Nephron (organoid): ENCODE measurements at regions not wholly inside any gene's neighbourhood (a gene's known extent, or its start where the extent isn't known, plus 50 kb on each side); places are given as distances from the start of the nearest gene placed in this dataset.

Source experiments
- H3K27ac Mint-ChIP-seq, 3 experiments: 2 replicates each; pipeline ENCODE4 v1.8.0; 2020; ENCODE audit warnings: mixed read lengths in 3 of 3, mild to moderate bottlenecking in 2 of 3, moderate library complexity in 1 of 3
- H3K27me3 Mint-ChIP-seq: 2 replicates; pipeline ENCODE4 v1.8.0; 2021; ENCODE audit warnings: low read depth, mild to moderate bottlenecking, moderate library complexity, mixed read lengths
- H3K36me3 Mint-ChIP-seq: 2 replicates; pipeline ENCODE4 v1.8.0; 2020; ENCODE audit warnings: low read depth, mixed read lengths
- H3K4me1 Mint-ChIP-seq: 2 replicates; pipeline ENCODE4 v1.8.0; 2020; ENCODE audit warnings: mixed read lengths
- H3K4me3 Mint-ChIP-seq, 3 experiments: 2 replicates each; pipeline ENCODE4 v1.8.0; 2020; ENCODE audit warnings: mild to moderate bottlenecking in 3 of 3, mixed read lengths in 3 of 3, moderate library complexity in 2 of 3
- H3K9me3 Mint-ChIP-seq: 2 replicates; pipeline ENCODE4 v1.8.0; 2020; ENCODE audit warnings: mixed read lengths
- TF ChIP-seq, protein P1 (sequence below), 3 experiments: fragments of 200-600 bp; sonication (generic); IDR thresholded peaks; one replicate each; pipeline ENCODE4 v1.5.0; 2021; ENCODE audit warnings: antibody characterized with exemption in 3 of 3; ENCODE audit not compliant: unreplicated experiment in 3 of 3

DNA sequence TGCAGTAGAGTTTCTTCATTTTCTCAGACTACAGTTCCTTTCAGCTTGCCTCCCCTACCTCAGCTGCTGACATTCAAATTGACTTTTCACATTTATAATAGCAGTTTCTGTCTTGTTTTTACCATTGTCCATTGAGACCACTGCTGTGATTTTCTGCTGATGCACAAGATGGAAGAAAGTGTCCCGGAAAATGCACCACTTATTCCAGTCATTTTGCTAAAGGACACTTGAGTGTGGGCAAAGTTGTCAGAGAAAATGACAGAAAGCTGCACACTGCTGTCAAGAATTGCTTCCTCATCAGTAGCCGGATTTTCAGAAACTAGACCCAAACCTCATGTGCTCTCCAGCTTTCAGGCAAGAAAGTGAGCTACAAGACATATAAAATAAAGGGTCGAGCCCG, 546.2 kb upstream of the SETBP1 start:
- TF ChIP-seq, protein P1, sequence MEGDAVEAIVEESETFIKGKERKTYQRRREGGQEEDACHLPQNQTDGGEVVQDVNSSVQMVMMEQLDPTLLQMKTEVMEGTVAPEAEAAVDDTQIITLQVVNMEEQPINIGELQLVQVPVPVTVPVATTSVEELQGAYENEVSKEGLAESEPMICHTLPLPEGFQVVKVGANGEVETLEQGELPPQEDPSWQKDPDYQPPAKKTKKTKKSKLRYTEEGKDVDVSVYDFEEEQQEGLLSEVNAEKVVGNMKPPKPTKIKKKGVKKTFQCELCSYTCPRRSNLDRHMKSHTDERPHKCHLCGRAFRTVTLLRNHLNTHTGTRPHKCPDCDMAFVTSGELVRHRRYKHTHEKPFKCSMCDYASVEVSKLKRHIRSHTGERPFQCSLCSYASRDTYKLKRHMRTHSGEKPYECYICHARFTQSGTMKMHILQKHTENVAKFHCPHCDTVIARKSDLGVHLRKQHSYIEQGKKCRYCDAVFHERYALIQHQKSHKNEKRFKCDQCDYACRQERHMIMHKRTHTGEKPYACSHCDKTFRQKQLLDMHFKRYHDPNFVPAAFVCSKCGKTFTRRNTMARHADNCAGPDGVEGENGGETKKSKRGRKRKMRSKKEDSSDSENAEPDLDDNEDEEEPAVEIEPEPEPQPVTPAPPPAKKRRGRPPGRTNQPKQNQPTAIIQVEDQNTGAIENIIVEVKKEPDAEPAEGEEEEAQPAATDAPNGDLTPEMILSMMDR (IDR thresholded peaks at IDR 0.05; ENCODE audit: unreplicated experiment in 3 of 3), result no peak
- Mint-ChIP-seq H3K27me3 (no peaks in the 10 kb centered on the region), H3K4me3 (no peak overlapping the region), H3K27ac (peak overlapping the region in 1 of 3 experiments; percentile 15), H3K9me3 (peaks cover 9% of the 10 kb centered on the region), H3K4me1 (peaks cover 28% of the 10 kb centered on the region), H3K36me3 (no peaks in the 10 kb centered on the region)

DNA sequence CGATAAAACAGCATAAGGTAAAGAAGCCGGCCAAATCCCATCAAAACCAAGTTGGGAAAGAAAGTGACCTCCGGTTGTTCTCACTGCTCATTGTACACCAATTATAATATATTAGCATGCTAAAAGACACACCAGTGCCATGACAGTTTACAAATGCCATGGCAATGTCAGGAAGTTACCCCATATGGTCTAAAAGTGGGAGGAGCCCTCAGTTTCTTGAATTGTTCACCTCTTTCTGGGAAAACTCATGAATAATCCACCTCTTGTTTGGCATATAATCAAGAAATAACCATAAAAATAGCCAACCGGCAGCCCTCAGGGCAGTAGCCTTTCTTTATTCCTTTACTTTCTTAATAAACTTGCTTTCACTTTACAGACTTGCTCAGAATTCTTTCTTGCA, 544.9 kb upstream of the SETBP1 start:
- Mint-ChIP-seq H3K9me3 (peaks cover 9% of the 10 kb centered on the region), H3K4me1 (peaks cover 23% of the 10 kb centered on the region), H3K36me3 (no peaks in the 10 kb centered on the region), H3K27ac (no peak overlapping the region), H3K4me3 (no peak overlapping the region), H3K27me3 (no peaks in the 10 kb centered on the region)
- TF ChIP-seq, protein P1 (IDR thresholded peaks at IDR 0.05; ENCODE audit: unreplicated experiment in 3 of 3), result no peak

DNA sequence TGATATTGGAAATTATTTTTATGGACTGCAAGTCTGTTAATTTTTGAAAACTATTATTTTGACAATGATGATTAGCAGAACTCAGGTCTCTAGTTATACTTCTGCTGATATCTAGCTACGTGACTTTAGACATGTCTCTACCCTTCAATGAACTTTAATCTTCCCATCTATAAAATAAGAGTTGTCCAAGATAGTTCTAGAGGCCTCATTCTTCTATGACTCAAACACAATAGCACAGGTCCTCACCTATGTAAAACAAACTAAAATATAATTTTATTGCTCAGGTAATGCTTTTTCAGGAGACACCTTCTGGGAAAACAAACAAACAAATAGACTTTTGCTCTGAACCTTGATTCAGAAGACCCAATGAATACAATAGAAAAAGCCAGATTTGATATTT, 544.4 kb upstream of the SETBP1 start:
- Mint-ChIP-seq H3K36me3 (no peaks in the 10 kb centered on the region), H3K9me3 (peaks cover 9% of the 10 kb centered on the region), H3K27ac (no peak overlapping the region), H3K4me1 (peaks cover 19% of the 10 kb centered on the region), H3K4me3 (no peak overlapping the region), H3K27me3 (no peaks in the 10 kb centered on the region)
- TF ChIP-seq, protein P1 (IDR thresholded peaks at IDR 0.05; ENCODE audit: unreplicated experiment in 3 of 3), result no peak

DNA sequence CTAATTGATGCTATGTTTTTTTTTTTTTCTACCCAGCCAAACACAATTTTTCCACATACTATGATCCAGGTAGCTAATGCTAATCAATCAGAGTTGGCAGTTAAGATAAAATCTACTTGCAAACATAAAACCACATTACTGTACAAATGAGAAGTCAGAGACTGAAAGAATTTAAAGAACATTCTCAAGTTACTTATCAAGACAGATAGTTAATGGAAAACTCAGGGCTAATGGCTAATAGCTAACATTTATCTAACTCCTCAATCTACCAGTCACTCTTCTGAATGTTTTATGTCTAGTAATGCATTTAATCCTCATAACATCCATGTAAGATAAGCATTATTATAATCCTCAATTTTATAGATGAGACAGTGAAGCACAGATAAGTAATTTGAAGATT, 537.6 kb upstream of the SETBP1 start:
- H3K4me1 Mint-ChIP-seq, result peaks cover 4% of the 10 kb centered on the region
- H3K27me3 Mint-ChIP-seq, result no peaks in the 10 kb centered on the region
- TF ChIP-seq, protein P1 (IDR thresholded peaks at IDR 0.05; ENCODE audit: unreplicated experiment in 3 of 3), result no peak
- H3K9me3 Mint-ChIP-seq, result no peaks in the 10 kb centered on the region
- no peak overlapping the region for H3K4me3 Mint-ChIP-seq
- no peaks in the 10 kb centered on the region for H3K36me3 Mint-ChIP-seq
- peak overlapping the region; percentile 84 to 93 (median 90) for H3K27ac Mint-ChIP-seq

DNA sequence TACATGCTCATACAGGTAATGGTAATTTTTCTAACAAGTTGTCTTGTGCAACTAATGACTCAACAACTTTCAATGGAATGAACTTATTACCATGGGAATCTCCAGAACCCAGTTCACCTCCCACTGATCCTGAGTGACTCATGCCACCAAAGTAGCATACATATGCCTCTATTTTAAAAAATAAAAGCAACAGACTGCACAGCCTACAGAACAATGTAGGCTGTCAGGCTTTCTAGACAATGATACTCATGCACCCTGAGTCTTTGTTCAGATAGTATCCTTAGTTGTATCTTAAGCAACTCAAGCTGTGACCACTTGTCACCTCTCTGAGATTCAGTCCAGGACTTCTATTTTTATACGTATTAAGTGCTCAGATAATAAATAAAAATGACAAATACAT, 531.0 kb upstream of the SETBP1 start:
- Mint-ChIP-seq H3K9me3 (no peaks in the 10 kb centered on the region), H3K27ac (no peak overlapping the region), H3K4me1 (peaks cover 15% of the 10 kb centered on the region), H3K36me3 (no peaks in the 10 kb centered on the region), H3K4me3 (no peak overlapping the region), H3K27me3 (no peaks in the 10 kb centered on the region)
- TF ChIP-seq, protein P1 (IDR thresholded peaks at IDR 0.05; ENCODE audit: unreplicated experiment in 3 of 3), result no peak

DNA sequence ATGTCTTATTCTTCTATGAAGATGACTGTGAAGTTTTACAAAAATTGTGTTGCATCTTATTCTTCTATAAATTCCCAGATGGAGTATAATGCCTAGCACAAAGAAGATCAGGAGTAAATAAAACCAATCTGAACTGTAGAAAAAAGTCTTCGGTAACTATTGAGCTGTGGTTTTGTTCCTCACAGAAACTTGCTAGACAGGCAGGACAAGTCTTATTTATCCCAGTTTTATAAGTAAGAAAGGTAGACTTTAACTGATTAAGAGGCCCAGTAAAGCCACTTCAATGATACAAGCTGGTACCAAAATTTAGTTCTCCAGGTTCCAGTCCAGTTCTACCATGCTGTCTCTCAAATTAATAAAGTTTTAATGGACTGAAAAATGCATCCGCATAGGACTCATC, 526.7 kb upstream of the SETBP1 start:
- Mint-ChIP-seq H3K4me1 (peaks cover 37% of the 10 kb centered on the region), H3K27me3 (no peaks in the 10 kb centered on the region), H3K36me3 (no peaks in the 10 kb centered on the region), H3K9me3 (no peaks in the 10 kb centered on the region), H3K4me3 (no peak overlapping the region), H3K27ac (peak overlapping the region in 1 of 3 experiments; percentile 72)
- TF ChIP-seq, protein P1 (IDR thresholded peaks at IDR 0.05; ENCODE audit: unreplicated experiment in 3 of 3), result no peak
